H1 (cell line): ENCODE measurements at regions not wholly inside any gene's neighbourhood (a gene's known extent, or its start where the extent isn't known, plus 50 kb on each side); places are given as distances from the start of the nearest gene placed in this dataset.

Experiments
- CTCF ChIA-PET: fragments of 300-600 bp; sonication (Branson Sonifier 250); formaldehyde crosslinking; loops from one replicate; lab custom pipeline; 2021; ENCODE audit not compliant: partially characterized antibody; lab: Charles Lee
- POLR2A ChIA-PET: fragments of 300-600 bp; sonication (Branson Sonifier 250); formaldehyde crosslinking; loops from one replicate; lab custom pipeline; 2021; ENCODE audit warnings: inconsistent platforms; ENCODE audit not compliant: partially characterized antibody; lab: Charles Lee
- DNase-seq, 2 experiments: peaks; one replicate each; pipeline versions ENCODE4 v3.0.0 to v3.0.0-alpha.2; 2010 to 2022; ENCODE audit warnings: low spot score in 2 of 2, low read depth in 1 of 2, mixed read lengths in 1 of 2
- FAIRE-seq: peaks from 2 replicates; lab custom pipeline; 2011; peaks lifted over from hg19 to GRCh38; lab: Jason Lieb, UNC
- H2AFZ ChIP-seq: 2 replicates; pipeline ENCODE4 v1.8.1; 2012; ENCODE audit warnings: low read length, inconsistent platforms
- H2AK5ac ChIP-seq: 2 replicates; pipeline ENCODE4 v1.6.1; 2013; ENCODE audit warnings: low read depth, low read length
- H2BK120ac ChIP-seq: replicated peaks from 2 replicates; pipeline ENCODE3; 2013; ENCODE audit warnings: low read depth, low read length, inconsistent platforms
- H2BK12ac ChIP-seq: 2 replicates; pipeline ENCODE4 v1.6.1; 2013; ENCODE audit warnings: low read depth, low read length
- H2BK15ac ChIP-seq: 2 replicates; pipeline ENCODE4 v1.6.1; 2013; ENCODE audit warnings: low read length
- H2BK20ac ChIP-seq: 2 replicates; pipeline ENCODE4 v1.6.1; 2013; ENCODE audit warnings: low read length
- H2BK5ac ChIP-seq: 2 replicates; pipeline ENCODE4 v1.6.1; 2013; ENCODE audit warnings: low read depth, low read length
- H3K14ac ChIP-seq: 2 replicates; pipeline ENCODE4 v1.6.1; 2013; ENCODE audit warnings: inconsistent platforms; ENCODE audit not compliant: insufficient read length
- H3K18ac ChIP-seq: 2 replicates; pipeline ENCODE4 v1.6.1; 2013; ENCODE audit warnings: low read length; ENCODE audit errors: extremely low read depth
- H3K23ac ChIP-seq: 2 replicates; pipeline ENCODE4 v1.6.1; 2013; ENCODE audit warnings: inconsistent platforms; ENCODE audit not compliant: insufficient read length
- H3K23me2 ChIP-seq: 2 replicates; pipeline ENCODE4 v1.6.1; 2013; ENCODE audit warnings: low read depth, low read length
- H3K27ac ChIP-seq: 2 replicates; pipeline ENCODE4 v1.6.1; 2011; ENCODE audit warnings: low read depth, low read length, inconsistent platforms
- H3K27me3 ChIP-seq, 4 experiments: replicated peaks in 1 of 4; 1 replicate in 1 of 4; 2 replicates in 3 of 4; pipeline versions ENCODE4 v1.6.1 to v1.8.1; 2011 to 2013; ENCODE audit warnings: low read length in 3 of 4, mild to moderate bottlenecking in 3 of 4, inconsistent platforms in 2 of 4, mixed read lengths in 2 of 4, moderate library complexity in 1 of 4; ENCODE audit not compliant: control insufficient read depth in 3 of 4, insufficient read depth in 3 of 4; ENCODE audit errors: extremely low read depth in 1 of 4
- H3K36me3 ChIP-seq, 4 experiments: 2 replicates each; pipeline versions ENCODE4 v1.6.1 to v1.8.1; 2011 to 2013; ENCODE audit warnings: mild to moderate bottlenecking in 4 of 4, low read length in 3 of 4, moderate library complexity in 2 of 4, control low read depth in 1 of 4, inconsistent platforms in 1 of 4; ENCODE audit not compliant: insufficient read depth in 4 of 4, control insufficient read depth in 2 of 4
- H3K4ac ChIP-seq: replicated peaks from 2 replicates; pipeline ENCODE3; 2013; ENCODE audit warnings: low read length, low read depth, mixed read lengths, inconsistent platforms; ENCODE audit not compliant: insufficient read length
- H3K4me1 ChIP-seq, 4 experiments: replicated peaks in 1 of 4; 1 replicate in 1 of 4; 2 replicates in 3 of 4; pipeline versions ENCODE4 v1.6.1 to v1.8.1; 2011 to 2013; ENCODE audit warnings: low read length in 3 of 4, inconsistent platforms in 2 of 4, mixed read lengths in 1 of 4; ENCODE audit not compliant: insufficient read depth in 4 of 4, control insufficient read depth in 3 of 4
- H3K4me2 ChIP-seq, 2 experiments: 2 replicates each; pipeline versions ENCODE4 v1.6.1 to v1.8.1; 2011 to 2013; ENCODE audit warnings: low read depth in 2 of 2, low read length in 2 of 2, control low read depth in 1 of 2, inconsistent platforms in 1 of 2, mild to moderate bottlenecking in 1 of 2; ENCODE audit not compliant: insufficient read depth in 1 of 2
- H3K4me3 ChIP-seq, 4 experiments: fragments of 200-600, 300-600 bp in 1 of 4; sonication (generic), shearing (Covaris generic), sonication (Bioruptor Twin) in 1 of 4; 2 replicates each; pipeline versions ENCODE4 v1.5.1 to v1.8.1; 2011 to 2016; ENCODE audit warnings: low read length in 4 of 4, low read depth in 3 of 4, control low read depth in 2 of 4, inconsistent platforms in 2 of 4, mild to moderate bottlenecking in 2 of 4, mixed read lengths in 1 of 4, moderate library complexity in 1 of 4; ENCODE audit not compliant: insufficient read depth in 2 of 4; ENCODE audit errors: extremely low read depth in 1 of 4
- H3K56ac ChIP-seq: replicated peaks from 2 replicates; pipeline ENCODE3; 2013; ENCODE audit warnings: low read depth, mild to moderate bottlenecking, mixed read lengths, low read length, inconsistent platforms; ENCODE audit not compliant: insufficient read length
- H3K79me1 ChIP-seq: 2 replicates; pipeline ENCODE4 v1.6.1; 2013; ENCODE audit warnings: low read depth, low read length, control low read depth
- H3K79me2 ChIP-seq, 2 experiments: 2 replicates each; pipeline versions ENCODE4 v1.6.1 to v1.8.1; 2012 to 2013; ENCODE audit warnings: low read length in 2 of 2, mild to moderate bottlenecking in 2 of 2, inconsistent platforms in 1 of 2; ENCODE audit not compliant: insufficient read depth in 2 of 2, control insufficient read depth in 1 of 2
- H3K9ac ChIP-seq, 4 experiments: replicated peaks in 1 of 4; 1 replicate in 1 of 4; 2 replicates in 3 of 4; pipeline versions ENCODE4 v1.6.1 to v1.8.1; 2011 to 2013; ENCODE audit warnings: low read depth in 3 of 4, low read length in 3 of 4, control low read depth in 2 of 4, mild to moderate bottlenecking in 2 of 4, moderate library complexity in 2 of 4, inconsistent platforms in 1 of 4; ENCODE audit errors: extremely low read depth in 1 of 4
- H3K9me3 ChIP-seq, 2 experiments: 2 replicates each; pipeline versions ENCODE4 v1.6.1 to v1.8.1; 2012 to 2013; ENCODE audit warnings: mild to moderate bottlenecking in 2 of 2, moderate library complexity in 2 of 2, control low read depth in 1 of 2, inconsistent platforms in 1 of 2, low read depth in 1 of 2, low read length in 1 of 2, mixed read lengths in 1 of 2; ENCODE audit not compliant: insufficient read depth in 2 of 2
- H4K20me1 ChIP-seq, 2 experiments: replicated peaks in 1 of 2; 2 replicates each; pipeline versions ENCODE3 to v1.8.1; 2011 to 2013; ENCODE audit warnings: inconsistent platforms in 2 of 2, low read length in 2 of 2, mild to moderate bottlenecking in 1 of 2; ENCODE audit not compliant: insufficient read depth in 2 of 2, control insufficient read depth in 1 of 2
- H4K5ac ChIP-seq: 2 replicates; pipeline ENCODE4 v1.6.1; 2013; ENCODE audit warnings: low read length, low read depth, mixed read lengths, inconsistent platforms; ENCODE audit not compliant: insufficient read length
- H4K8ac ChIP-seq: 2 replicates; pipeline ENCODE4 v1.8.0; 2013; ENCODE audit warnings: mild to moderate bottlenecking, moderate library complexity, low read length, inconsistent platforms; ENCODE audit not compliant: insufficient read depth; ENCODE audit errors: extremely low read depth
- H4K91ac ChIP-seq: replicated peaks from 2 replicates; pipeline ENCODE3; 2013; ENCODE audit warnings: low read length, mixed read lengths, inconsistent platforms; ENCODE audit not compliant: insufficient read length
- BACH1 ChIP-seq: IDR thresholded peaks from 2 replicates; pipeline ENCODE4 v1.6.1; 2012; ENCODE audit warnings: low read length, improper control_type of control experiment
- CREB1 ChIP-seq: IDR thresholded peaks from 2 replicates; pipeline ENCODE4 v1.6.1; 2012; ENCODE audit warnings: inconsistent platforms
- EP300 ChIP-seq, 2 experiments: IDR thresholded peaks; 1 replicate in 1 of 2; 2 replicates in 1 of 2; pipeline ENCODE4 v1.6.1; 2011 to 2012; ENCODE audit warnings: low read depth in 2 of 2, low read length in 2 of 2, mild to moderate bottlenecking in 2 of 2, borderline replicate concordance in 1 of 2, inconsistent platforms in 1 of 2, moderate library complexity in 1 of 2
- HDAC2 ChIP-seq, 2 experiments: fragments of 300-600 bp in 1 of 2; sonication (generic) in 1 of 2; IDR thresholded peaks; 2 replicates each; pipeline ENCODE4 v1.6.1; 2011 to 2012; ENCODE audit warnings: low read depth in 2 of 2, low read length in 2 of 2, mild to moderate bottlenecking in 2 of 2, moderate library complexity in 2 of 2, borderline replicate concordance in 1 of 2, inconsistent platforms in 1 of 2
- KDM1A ChIP-seq: fragments of 200-600, 300-600 bp; sonication (generic); IDR thresholded peaks from 2 replicates; pipeline ENCODE4 v1.7.1; 2016; ENCODE audit warnings: mild to moderate bottlenecking, low read length, borderline replicate concordance
- KDM4A ChIP-seq: IDR thresholded peaks from one replicate; pipeline ENCODE4 v1.7.1; 2012; ENCODE audit warnings: low read depth, mild to moderate bottlenecking, moderate library complexity, low read length, inconsistent platforms; ENCODE audit not compliant: severe bottlenecking
- KDM5A ChIP-seq: fragments of 200-600 bp; IDR thresholded peaks from 2 replicates; pipeline ENCODE4 v1.7.1; 2012; ENCODE audit warnings: mild to moderate bottlenecking, low read length, inconsistent platforms, mixed read lengths
- POU5F1 ChIP-seq: IDR thresholded peaks from 2 replicates; pipeline ENCODE4 v1.6.1; 2011; ENCODE audit warnings: low read depth, mild to moderate bottlenecking, low read length, moderate library complexity
- TCF12 ChIP-seq: IDR thresholded peaks from 2 replicates; pipeline ENCODE4 v1.6.1; 2011; ENCODE audit warnings: low read depth, mild to moderate bottlenecking, low read length
- TEAD4 ChIP-seq: IDR thresholded peaks from 2 replicates; pipeline ENCODE4 v1.6.1; 2012; ENCODE audit warnings: low read depth, low read length, inconsistent platforms, mixed read lengths
- WGBS, 2 experiments: shearing (Covaris generic) in 1 of 2; methylation state at CpG; one replicate each; pipeline versions ENCODE4 v1.1.6 to v1.1.7; 2013 to 2015; ENCODE audit warnings: low lambda C conversion rate in 2 of 2, mixed read lengths in 2 of 2, inconsistent platforms in 1 of 2, low coverage in 1 of 2, missing lambda C conversion rate in 1 of 2; ENCODE audit not compliant: insufficient replicate concordance in 2 of 2, insufficient coverage in 1 of 2, insufficient read length in 1 of 2; ENCODE audit errors: extremely low coverage in 1 of 2, missing lambda C conversion rate in 1 of 2; 5-methylcytosine and 5-hydroxymethylcytosine counted together
- TF ChIP-seq, protein P1 (sequence below): IDR thresholded peaks from 2 replicates; pipeline ENCODE4 v1.6.1; 2012; ENCODE audit warnings: low read length, inconsistent platforms

DNA sequence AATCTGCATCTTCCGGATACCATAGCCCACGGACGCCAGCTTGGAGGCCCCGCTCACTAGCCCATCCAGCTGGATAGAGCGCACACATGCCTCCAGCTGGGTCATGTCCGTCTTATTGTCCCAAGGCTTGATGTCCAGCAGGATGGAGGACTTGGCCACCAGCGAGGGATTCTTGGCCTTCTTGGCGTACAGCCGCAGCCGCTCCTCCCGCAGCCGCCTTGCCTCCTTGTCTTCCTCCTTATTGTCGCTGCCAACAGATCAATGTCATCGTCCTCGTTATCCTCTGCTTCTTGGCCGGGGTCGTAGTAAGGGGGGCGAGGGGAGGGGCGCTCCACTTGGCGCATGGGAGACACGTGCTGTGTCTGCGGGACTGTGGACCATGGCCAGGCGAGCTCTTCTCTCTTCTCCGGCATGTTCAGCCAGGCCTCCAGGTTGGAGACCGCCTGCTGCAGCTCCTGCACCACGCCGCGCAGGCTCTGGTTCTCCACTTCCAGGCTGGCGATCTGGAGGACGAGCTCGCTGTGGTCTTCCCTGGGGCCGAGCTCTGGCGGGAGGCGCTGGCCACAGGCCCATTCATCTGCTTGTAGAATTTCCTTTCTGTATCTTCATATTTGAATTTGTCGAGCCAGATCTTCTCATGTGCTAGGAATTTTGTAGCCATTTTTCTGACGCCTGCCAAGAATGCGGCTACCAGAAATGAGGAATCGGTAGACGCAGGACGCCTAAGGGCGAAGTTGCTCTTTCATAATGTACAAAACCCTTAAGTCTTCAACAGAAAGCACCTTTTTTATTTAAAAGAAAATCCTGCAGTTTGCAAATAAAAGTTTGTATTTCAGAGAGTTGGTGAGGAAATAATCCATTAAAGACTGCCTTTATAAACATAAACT, 60.1 kb upstream of the PTPRK start:
- no peaks in the 10 kb centered on the region for H4K20me1 ChIP-seq
- H2BK5ac ChIP-seq, result no peak overlapping the region; the same call in 1 of the 2 replicates
- FAIRE-seq, result no peak
- no peak for DNase-seq
- no peaks in the 10 kb centered on the region for H3K79me1 ChIP-seq
- POLR2A ChIA-PET, result no interaction called here
- no peak overlapping the region for H2BK120ac ChIP-seq
- no peak overlapping the region for H3K27ac ChIP-seq
- no peak overlapping the region for H2AK5ac ChIP-seq
- no peak overlapping the region; the same call in 1 of the 2 replicates for H2BK15ac ChIP-seq
- H3K4ac ChIP-seq, result no peak overlapping the region
- CTCF ChIA-PET, result no interaction called here
- no peak overlapping the region for H3K23ac ChIP-seq
- H3K14ac ChIP-seq, result no peak overlapping the region
- H3K79me2 ChIP-seq, result no peaks in the 10 kb centered on the region
- H3K27me3 ChIP-seq, result no peaks in the 10 kb centered on the region
- H3K56ac ChIP-seq, result no peak overlapping the region
- H2BK20ac ChIP-seq, result no peak overlapping the region; the same call in 1 of the 2 replicates
- H4K5ac ChIP-seq, result no peak overlapping the region
- peak overlapping the region; percentile 25 for H4K91ac ChIP-seq
- H4K8ac ChIP-seq, result peak overlapping the region; percentile 73
- no peaks in the 10 kb centered on the region for H3K36me3 ChIP-seq
- H3K4me2 ChIP-seq, result no peak overlapping the region
- no peak overlapping the region for H2AFZ ChIP-seq
- no peaks in the 10 kb centered on the region for H3K23me2 ChIP-seq
- peaks cover 0 to 6% (median 2%) of the 10 kb centered on the region in 4 experiments; a peak in 2 of 7 replicates for H3K4me1 ChIP-seq
- H3K9me3 ChIP-seq, result no peaks in the 10 kb centered on the region
- H3K18ac ChIP-seq, result no peak overlapping the region
- no peak overlapping the region for H3K9ac ChIP-seq
- no peak overlapping the region for H3K4me3 ChIP-seq
- 95% methylated on average over 38 of the region's 41 CpGs; no CpG with 5 or more reads in 1 of the 2 experiments for WGBS, 2 experiments
- H2BK12ac ChIP-seq, result no peak overlapping the region; the same call in 1 of the 2 replicates
- TF ChIP-seq KDM1A (no peak), KDM4A (no peak), TEAD4 (no peak), EP300 (IDR thresholded peaks at IDR 0.05; ENCODE audit: borderline replicate concordance in 1 of 2, low read depth in 2 of 2, low read length in 2 of 2) (no peak), KDM5A (no peak), HDAC2 (IDR thresholded peaks at IDR 0.05; ENCODE audit: borderline replicate concordance in 1 of 2, low read depth in 2 of 2, low read length in 2 of 2) (no peak), POU5F1 (no peak), BACH1 (no peak), TCF12 (no peak), CREB1 (no peak)
- TF ChIP-seq, protein P1, sequence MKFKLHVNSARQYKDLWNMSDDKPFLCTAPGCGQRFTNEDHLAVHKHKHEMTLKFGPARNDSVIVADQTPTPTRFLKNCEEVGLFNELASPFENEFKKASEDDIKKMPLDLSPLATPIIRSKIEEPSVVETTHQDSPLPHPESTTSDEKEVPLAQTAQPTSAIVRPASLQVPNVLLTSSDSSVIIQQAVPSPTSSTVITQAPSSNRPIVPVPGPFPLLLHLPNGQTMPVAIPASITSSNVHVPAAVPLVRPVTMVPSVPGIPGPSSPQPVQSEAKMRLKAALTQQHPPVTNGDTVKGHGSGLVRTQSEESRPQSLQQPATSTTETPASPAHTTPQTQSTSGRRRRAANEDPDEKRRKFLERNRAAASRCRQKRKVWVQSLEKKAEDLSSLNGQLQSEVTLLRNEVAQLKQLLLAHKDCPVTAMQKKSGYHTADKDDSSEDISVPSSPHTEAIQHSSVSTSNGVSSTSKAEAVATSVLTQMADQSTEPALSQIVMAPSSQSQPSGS, result no peak
